ENCODE measurements at regions not wholly inside any gene's neighbourhood (a gene's known extent, or its start where the extent isn't known, plus 50 kb on each side); places are given as distances from the start of the nearest gene placed in this dataset.

- peak overlapping the region; percentile 32 for H2BK5ac ChIP-seq (ENCODE audit: low read depth, low read length, poor library complexity, severe bottlenecking)
- peak overlapping the region; percentile 94 for H3K27ac ChIP-seq (ENCODE audit: low read length, poor library complexity, severe bottlenecking)
- no peak overlapping the region for H3K4me3 ChIP-seq (ENCODE audit: insufficient read depth in 1 of 2, low read depth in 1 of 2, low read length in 2 of 2)
- no peak overlapping the region for H4K8ac ChIP-seq (ENCODE audit: low read length)
- H3K36me3 ChIP-seq (ENCODE audit: control insufficient read depth in 1 of 2, insufficient read depth in 2 of 2, low read depth in 1 of 2, low read length in 2 of 2), result no peaks in the 10 kb centered on the region
- H3K4me1 ChIP-seq (ENCODE audit: control insufficient read depth, insufficient read depth, low read depth, low read length), result peaks cover 25% of the 10 kb centered on the region
- no peak overlapping the region for H3K9ac ChIP-seq (ENCODE audit: low read length)
- H3K9me3 ChIP-seq (ENCODE audit: control insufficient read depth, low read length), result no peaks in the 10 kb centered on the region
- no peak overlapping the region for H3K4me2 ChIP-seq (ENCODE audit: low read length, poor library complexity, severe bottlenecking)
- H2AK5ac ChIP-seq (ENCODE audit: low read length, severe bottlenecking), result peak overlapping the region; percentile 92
- H2AFZ ChIP-seq (ENCODE audit: low read depth, low read length), result no peak overlapping the region
- H2BK12ac ChIP-seq (ENCODE audit: low read length in 2 of 2), result no peak overlapping the region
- WGBS, result 67% methylated on average over 1 of the region's 1 CpG
- H3K27me3 ChIP-seq (ENCODE audit: control insufficient read depth in 1 of 2, insufficient read depth in 1 of 2, low read length in 2 of 2), result peaks cover 18 to 38% of the 10 kb centered on the region in 2 experiments
- H3K4ac ChIP-seq (ENCODE audit: low read depth in 1 of 2, low read length in 2 of 2), result no peak overlapping the region
- no peak overlapping the region for H4K91ac ChIP-seq (ENCODE audit: low read length)
- H3K14ac ChIP-seq (ENCODE audit: low read length in 2 of 2), result no peak overlapping the region
- no peak overlapping the region for H3K23ac ChIP-seq (ENCODE audit: low read length in 2 of 2)
- no peak overlapping the region for H2BK15ac ChIP-seq (ENCODE audit: low read depth, poor library complexity, severe bottlenecking)
- DNase-seq, result no peak
- no peak overlapping the region for H2BK120ac ChIP-seq (ENCODE audit: low read depth, low read length)
- H3K79me1 ChIP-seq (replicated peaks; ENCODE audit: low read length, poor library complexity, severe bottlenecking), result no peaks in the 10 kb centered on the region
- H3K18ac ChIP-seq (ENCODE audit: low read depth in 1 of 2, low read length in 2 of 2), result no peak overlapping the region
Observed at GRCh38 chr20:48285656-48286055, 500.4 kb upstream of the SULF2 start.

- DNase-seq, result no peak
- Histone ChIP-seq H3K9ac (ENCODE audit: low read length) (no peak overlapping the region), H2BK12ac (ENCODE audit: low read length in 2 of 2) (no peak overlapping the region), H3K27ac (ENCODE audit: low read length, poor library complexity, severe bottlenecking) (no peak overlapping the region), H3K27me3 (ENCODE audit: control insufficient read depth in 1 of 2, insufficient read depth in 1 of 2, low read length in 2 of 2) (peaks cover 11 to 35% of the 10 kb centered on the region in 2 experiments), H2BK5ac (ENCODE audit: low read depth, low read length, poor library complexity, severe bottlenecking) (no peak overlapping the region), H2AFZ (ENCODE audit: low read depth, low read length) (no peak overlapping the region), H3K4ac (ENCODE audit: low read depth in 1 of 2, low read length in 2 of 2) (no peak overlapping the region), H3K23ac (ENCODE audit: low read length in 2 of 2) (no peak overlapping the region), H3K36me3 (ENCODE audit: control insufficient read depth in 1 of 2, insufficient read depth in 2 of 2, low read depth in 1 of 2, low read length in 2 of 2) (no peaks in the 10 kb centered on the region), H3K79me1 (replicated peaks; ENCODE audit: low read length, poor library complexity, severe bottlenecking) (no peaks in the 10 kb centered on the region), H4K91ac (ENCODE audit: low read length) (no peak overlapping the region), H4K8ac (ENCODE audit: low read length) (no peak overlapping the region), H3K14ac (ENCODE audit: low read length in 2 of 2) (no peak overlapping the region), H3K18ac (ENCODE audit: low read depth in 1 of 2, low read length in 2 of 2) (no peak overlapping the region), H2BK15ac (ENCODE audit: low read depth, poor library complexity, severe bottlenecking) (no peak overlapping the region), H3K4me1 (ENCODE audit: control insufficient read depth, insufficient read depth, low read depth, low read length) (peaks cover 25% of the 10 kb centered on the region), H2BK120ac (ENCODE audit: low read depth, low read length) (no peak overlapping the region), H3K4me2 (ENCODE audit: low read length, poor library complexity, severe bottlenecking) (no peak overlapping the region), H3K9me3 (ENCODE audit: control insufficient read depth, low read length) (no peaks in the 10 kb centered on the region), H3K4me3 (ENCODE audit: insufficient read depth in 1 of 2, low read depth in 1 of 2, low read length in 2 of 2) (no peak overlapping the region), H2AK5ac (ENCODE audit: low read length, severe bottlenecking) (no peak overlapping the region)
- WGBS, result 48% methylated on average over 2 of the region's 2 CpGs
Observed at GRCh38 chr20:48284837-48285236, 499.6 kb upstream of the SULF2 start.

GRCh38 chr20:48284315-48284714 lies 499.0 kb upstream of the SULF2 start:
- H3K18ac ChIP-seq (ENCODE audit: low read depth in 1 of 2, low read length in 2 of 2), result no peak overlapping the region
- no peak overlapping the region for H2BK15ac ChIP-seq (ENCODE audit: low read depth, poor library complexity, severe bottlenecking)
- no peak overlapping the region for H3K4ac ChIP-seq (ENCODE audit: low read depth in 1 of 2, low read length in 2 of 2)
- no peak for DNase-seq
- H3K79me1 ChIP-seq (replicated peaks; ENCODE audit: low read length, poor library complexity, severe bottlenecking), result no peaks in the 10 kb centered on the region
- peaks cover 25% of the 10 kb centered on the region for H3K4me1 ChIP-seq (ENCODE audit: control insufficient read depth, insufficient read depth, low read depth, low read length)
- no peak overlapping the region for H2AK5ac ChIP-seq (ENCODE audit: low read length, severe bottlenecking)
- no peak overlapping the region for H3K9ac ChIP-seq (ENCODE audit: low read length)
- no peak overlapping the region for H2BK12ac ChIP-seq (ENCODE audit: low read length in 2 of 2)
- H2BK5ac ChIP-seq (ENCODE audit: low read depth, low read length, poor library complexity, severe bottlenecking), result no peak overlapping the region
- no peak overlapping the region for H3K14ac ChIP-seq (ENCODE audit: low read length in 2 of 2)
- H3K4me3 ChIP-seq (ENCODE audit: insufficient read depth in 1 of 2, low read depth in 1 of 2, low read length in 2 of 2), result no peak overlapping the region
- H4K91ac ChIP-seq (ENCODE audit: low read length), result no peak overlapping the region
- H3K23ac ChIP-seq (ENCODE audit: low read length in 2 of 2), result no peak overlapping the region
- no peak overlapping the region for H2AFZ ChIP-seq (ENCODE audit: low read depth, low read length)
- H3K27me3 ChIP-seq (ENCODE audit: control insufficient read depth in 1 of 2, insufficient read depth in 1 of 2, low read length in 2 of 2), result peaks cover 11 to 34% of the 10 kb centered on the region in 2 experiments
- H3K27ac ChIP-seq (ENCODE audit: low read length, poor library complexity, severe bottlenecking), result no peak overlapping the region
- no peak overlapping the region for H3K4me2 ChIP-seq (ENCODE audit: low read length, poor library complexity, severe bottlenecking)
- H4K8ac ChIP-seq (ENCODE audit: low read length), result no peak overlapping the region
- no peaks in the 10 kb centered on the region for H3K9me3 ChIP-seq (ENCODE audit: control insufficient read depth, low read length)
- WGBS, result no CpG with 5 or more reads among the region's 4 CpGs
- no peak overlapping the region for H2BK120ac ChIP-seq (ENCODE audit: low read depth, low read length)
- H3K36me3 ChIP-seq (ENCODE audit: control insufficient read depth in 1 of 2, insufficient read depth in 2 of 2, low read depth in 1 of 2, low read length in 2 of 2), result no peaks in the 10 kb centered on the region

GRCh38 chr20:48283470-48284110 lies 498.3 kb upstream of the SULF2 start:
- Histone ChIP-seq H4K8ac (ENCODE audit: low read length) (no peak overlapping the region), H3K9me3 (ENCODE audit: control insufficient read depth, low read length) (no peaks in the 10 kb centered on the region), H3K14ac (ENCODE audit: low read length in 2 of 2) (no peak overlapping the region), H3K18ac (ENCODE audit: low read depth in 1 of 2, low read length in 2 of 2) (peak overlapping the region in 1 of 2 experiments; percentile 18), H3K27ac (ENCODE audit: low read length, poor library complexity, severe bottlenecking) (peak overlapping the region; percentile 15), H3K4me3 (ENCODE audit: insufficient read depth in 1 of 2, low read depth in 1 of 2, low read length in 2 of 2) (no peak overlapping the region), H3K79me1 (replicated peaks; ENCODE audit: low read length, poor library complexity, severe bottlenecking) (no peaks in the 10 kb centered on the region), H3K4ac (ENCODE audit: low read depth in 1 of 2, low read length in 2 of 2) (no peak overlapping the region), H2BK5ac (ENCODE audit: low read depth, low read length, poor library complexity, severe bottlenecking) (no peak overlapping the region), H2BK15ac (ENCODE audit: low read depth, poor library complexity, severe bottlenecking) (no peak overlapping the region), H3K4me2 (ENCODE audit: low read length, poor library complexity, severe bottlenecking) (no peak overlapping the region), H3K27me3 (ENCODE audit: control insufficient read depth in 1 of 2, insufficient read depth in 1 of 2, low read length in 2 of 2) (peaks cover 14 to 34% of the 10 kb centered on the region in 2 experiments), H2BK120ac (ENCODE audit: low read depth, low read length) (no peak overlapping the region), H3K4me1 (ENCODE audit: control insufficient read depth, insufficient read depth, low read depth, low read length) (peaks cover 21% of the 10 kb centered on the region), H2AK5ac (ENCODE audit: low read length, severe bottlenecking) (no peak overlapping the region), H2AFZ (ENCODE audit: low read depth, low read length) (no peak overlapping the region), H4K91ac (ENCODE audit: low read length) (no peak overlapping the region), H3K36me3 (ENCODE audit: control insufficient read depth in 1 of 2, insufficient read depth in 2 of 2, low read depth in 1 of 2, low read length in 2 of 2) (no peaks in the 10 kb centered on the region), H2BK12ac (ENCODE audit: low read length in 2 of 2) (peak overlapping the region in 1 of 2 experiments; percentile 2), H3K23ac (ENCODE audit: low read length in 2 of 2) (no peak overlapping the region), H3K9ac (ENCODE audit: low read length) (no peak overlapping the region)
- DNase-seq, result no peak
- WGBS, result 93% methylated on average over 12 of the region's 13 CpGs
